ENCODE measurements at regions not wholly inside any gene's neighbourhood (a gene's known extent, or its start where the extent isn't known, plus 50 kb on each side); places are given as distances from the start of the nearest gene placed in this dataset.
A peak's percentile ranks its signal among the peaks of the same experiment; 100 is the strongest.

- CTCF ChIA-PET: no interaction called here
These were observed 66.7 kb downstream of the CD164 start for GRCh38 chr6:109315341-109316110.

GRCh38 chr6:109314313-109314712, 68.0 kb downstream of the CD164 start:
- intact Hi-C loops (cut with micrococcal nuclease): no loop called here
- CTCF ChIA-PET: interaction anchor here (1.0 kb wide), 1 partner anchor 69 kb away, joined by 3 read pairs; no protein-coding TSS in a partner anchor
- Mint-ChIP-seq H3K36me3 (no peaks in the 10 kb centered on the region), H3K27ac (no peak overlapping the region), H3K27me3 (peaks cover 3% of the 10 kb centered on the region), H3K4me3 (no peak overlapping the region), H3K9me3 (no peaks in the 10 kb centered on the region), H3K4me1 (ENCODE audit: low read depth) (no peaks in the 10 kb centered on the region)
- no peak for DNase-seq
- POLR2A ChIA-PET: no interaction called here

More at GRCh38 chr6:109315341-109316110, 66.7 kb downstream of the CD164 start:
- Mint-ChIP-seq H3K9me3 (no peaks in the 10 kb centered on the region), H3K36me3 (no peaks in the 10 kb centered on the region), H3K27me3 (peaks cover 3% of the 10 kb centered on the region), H3K4me1 (ENCODE audit: low read depth) (no peaks in the 10 kb centered on the region), H3K4me3 (no peak overlapping the region), H3K27ac (no peak overlapping the region)
- POLR2A ChIA-PET: no interaction called here
- intact Hi-C loops (cut with micrococcal nuclease): no loop called here
- DNase-seq: no peak

- intact Hi-C loops (cut with micrococcal nuclease): no loop called here
- H3K36me3 Mint-ChIP-seq: no peaks in the 10 kb centered on the region
- DNase-seq: no peak
- ChIA-PET CTCF (interaction anchor here (1.2 to 1.6 kb wide), 2 partner anchors 71 to 125 kb away, joined by 3 read pairs; no protein-coding TSS in a partner anchor), POLR2A (no interaction called here)
- peaks cover 3% of the 10 kb centered on the region for H3K27me3 Mint-ChIP-seq
- peaks cover 1% of the 10 kb centered on the region for H3K4me1 Mint-ChIP-seq (ENCODE audit: low read depth)
- no peak overlapping the region for H3K27ac Mint-ChIP-seq
- no peaks in the 10 kb centered on the region for H3K9me3 Mint-ChIP-seq
- no peak overlapping the region for H3K4me3 Mint-ChIP-seq
These were observed 69.1 kb downstream of the CD164 start for GRCh38 chr6:109313139-109313538.

- ChIA-PET CTCF (interaction anchor here (1.6 kb wide), 1 partner anchor 72 kb away, joined by 3 read pairs; no protein-coding TSS in a partner anchor), POLR2A (no interaction called here)
- H3K27ac Mint-ChIP-seq: no peak overlapping the region
- peaks cover 15% of the 10 kb centered on the region for H3K4me1 Mint-ChIP-seq (ENCODE audit: low read depth)
- no peaks in the 10 kb centered on the region for H3K9me3 Mint-ChIP-seq
- peaks cover 3% of the 10 kb centered on the region for H3K27me3 Mint-ChIP-seq
- intact Hi-C loops (cut with micrococcal nuclease): no loop called here
- H3K36me3 Mint-ChIP-seq: no peaks in the 10 kb centered on the region
- no peak for DNase-seq
- no peak overlapping the region for H3K4me3 Mint-ChIP-seq
These were observed 70.8 kb downstream of the CD164 start for GRCh38 chr6:109311471-109311870.

GRCh38 chr6:109309917-109310316, 72.3 kb downstream of the CD164 start:
- no peaks in the 10 kb centered on the region for H3K36me3 Mint-ChIP-seq
- ChIA-PET POLR2A (no interaction called here), CTCF (no interaction called here)
- H3K4me3 Mint-ChIP-seq: no peak overlapping the region
- intact Hi-C loops (cut with micrococcal nuclease): loop anchor here (2.0 to 10.0 kb wide), 3 partner anchors 63 to 365 kb away; partner anchors contain the start of gene CD164
- no peak overlapping the region for H3K27ac Mint-ChIP-seq
- peaks cover 19% of the 10 kb centered on the region for H3K4me1 Mint-ChIP-seq (ENCODE audit: low read depth)
- H3K9me3 Mint-ChIP-seq: no peaks in the 10 kb centered on the region
- H3K27me3 Mint-ChIP-seq: peaks cover 2% of the 10 kb centered on the region
- no peak for DNase-seq

GRCh38 chr6:109308018-109308492, 74.2 kb downstream of the CD164 start:
- peak; percentile 70 for DNase-seq
- ChIA-PET CTCF (no interaction called here), POLR2A (interaction anchor here (0.5 kb wide), 1 partner anchor 19 kb away, joined by 3 read pairs; no protein-coding TSS in a partner anchor)
- Mint-ChIP-seq H3K4me1 (ENCODE audit: low read depth) (peaks cover 31% of the 10 kb centered on the region), H3K36me3 (no peaks in the 10 kb centered on the region), H3K4me3 (no peak overlapping the region), H3K27me3 (no peaks in the 10 kb centered on the region), H3K9me3 (no peaks in the 10 kb centered on the region), H3K27ac (peak overlapping the region; percentile 57)
- intact Hi-C loops (cut with micrococcal nuclease): loop anchor here (2.0 to 10.0 kb wide), 3 partner anchors 65 to 363 kb away; partner anchors contain the start of gene CD164

- no peak overlapping the region for H3K27ac Mint-ChIP-seq
- no peak for DNase-seq
- ChIA-PET CTCF (no interaction called here), POLR2A (interaction anchor here (1.1 to 1.2 kb wide), 2 partner anchors 73 to 75 kb away, joined by 3 read pairs; partner anchors contain the start of gene CD164)
- peaks cover 1% of the 10 kb centered on the region for H3K27me3 Mint-ChIP-seq
- intact Hi-C loops (cut with micrococcal nuclease): loop anchor here (10.0 kb wide), 1 partner anchor 362 kb away; no protein-coding TSS in a partner anchor
- peaks cover 31% of the 10 kb centered on the region for H3K4me1 Mint-ChIP-seq (ENCODE audit: low read depth)
- no peaks in the 10 kb centered on the region for H3K36me3 Mint-ChIP-seq
- no peak overlapping the region for H3K4me3 Mint-ChIP-seq
- no peaks in the 10 kb centered on the region for H3K9me3 Mint-ChIP-seq
These were observed 75.5 kb downstream of the CD164 start for GRCh38 chr6:109306733-109307132.

- intact Hi-C loops (cut with micrococcal nuclease): loop anchor here (2.0 to 10.0 kb wide), 2 partner anchors 102 to 360 kb away; no protein-coding TSS in a partner anchor
- ChIA-PET POLR2A (no interaction called here), CTCF (no interaction called here)
- DNase-seq: no peak
- no peaks in the 10 kb centered on the region for H3K36me3 Mint-ChIP-seq
- H3K27ac Mint-ChIP-seq: no peak overlapping the region
- peaks cover 4% of the 10 kb centered on the region for H3K27me3 Mint-ChIP-seq
- H3K4me1 Mint-ChIP-seq (ENCODE audit: low read depth): peaks cover 31% of the 10 kb centered on the region
- no peak overlapping the region for H3K4me3 Mint-ChIP-seq
- H3K9me3 Mint-ChIP-seq: no peaks in the 10 kb centered on the region
These were observed 77.2 kb downstream of the CD164 start for GRCh38 chr6:109305028-109305427.

GRCh38 chr6:109304284-109305015, 77.8 kb downstream of the CD164 start:
- H3K4me3 Mint-ChIP-seq: no peak overlapping the region
- H3K9me3 Mint-ChIP-seq: no peaks in the 10 kb centered on the region
- H3K36me3 Mint-ChIP-seq: no peaks in the 10 kb centered on the region
- no peak overlapping the region for H3K27ac Mint-ChIP-seq
- peaks cover 31% of the 10 kb centered on the region for H3K4me1 Mint-ChIP-seq (ENCODE audit: low read depth)
- DNase-seq: peak; percentile 46
- POLR2A ChIA-PET: no interaction called here
- peaks cover 4% of the 10 kb centered on the region for H3K27me3 Mint-ChIP-seq
- intact Hi-C loops (cut with micrococcal nuclease): loop anchor here (2.0 to 10.0 kb wide), 2 partner anchors 102 to 360 kb away; no protein-coding TSS in a partner anchor
- CTCF ChIA-PET: no interaction called here

GRCh38 chr6:109303640-109304283, 78.5 kb downstream of the CD164 start:
- POLR2A ChIA-PET: interaction anchor here (0.6 kb wide), 1 partner anchor 70 kb away, joined by 3 read pairs; no protein-coding TSS in a partner anchor
- peaks cover 31% of the 10 kb centered on the region for H3K4me1 Mint-ChIP-seq (ENCODE audit: low read depth)

GRCh38 chr6:109303164-109303563, 79.1 kb downstream of the CD164 start:
- Mint-ChIP-seq H3K27me3 (peaks cover 7% of the 10 kb centered on the region), H3K36me3 (no peaks in the 10 kb centered on the region), H3K27ac (no peak overlapping the region), H3K4me1 (ENCODE audit: low read depth) (peaks cover 30% of the 10 kb centered on the region), H3K4me3 (no peak overlapping the region), H3K9me3 (no peaks in the 10 kb centered on the region)
- ChIA-PET POLR2A (interaction anchor here (0.6 kb wide), 1 partner anchor 70 kb away, joined by 3 read pairs; no protein-coding TSS in a partner anchor), CTCF (interaction anchor here (0.6 kb wide), 1 partner anchor 93 kb away, joined by 3 read pairs; no protein-coding TSS in a partner anchor)
- no peak for DNase-seq
- intact Hi-C loops (cut with micrococcal nuclease): loop anchor here (10.0 kb wide), 1 partner anchor 358 kb away; no protein-coding TSS in a partner anchor

More at GRCh38 chr6:109303640-109304283, 78.5 kb downstream of the CD164 start:
- CTCF ChIA-PET: interaction anchor here (0.6 kb wide), 1 partner anchor 92 kb away, joined by 3 read pairs; no protein-coding TSS in a partner anchor
- intact Hi-C loops (cut with micrococcal nuclease): loop anchor here (2.0 to 10.0 kb wide), 2 partner anchors 101 to 359 kb away; no protein-coding TSS in a partner anchor
- H3K27ac Mint-ChIP-seq: no peak overlapping the region
- no peak overlapping the region for H3K4me3 Mint-ChIP-seq
- no peak for DNase-seq
- no peaks in the 10 kb centered on the region for H3K36me3 Mint-ChIP-seq
- H3K9me3 Mint-ChIP-seq: no peaks in the 10 kb centered on the region
- peaks cover 4% of the 10 kb centered on the region for H3K27me3 Mint-ChIP-seq
